ENCODE measurements at regions not wholly inside any gene's neighbourhood (a gene's known extent, or its start where the extent isn't known, plus 50 kb on each side); places are given as distances from the start of the nearest gene placed in this dataset.

DNA sequence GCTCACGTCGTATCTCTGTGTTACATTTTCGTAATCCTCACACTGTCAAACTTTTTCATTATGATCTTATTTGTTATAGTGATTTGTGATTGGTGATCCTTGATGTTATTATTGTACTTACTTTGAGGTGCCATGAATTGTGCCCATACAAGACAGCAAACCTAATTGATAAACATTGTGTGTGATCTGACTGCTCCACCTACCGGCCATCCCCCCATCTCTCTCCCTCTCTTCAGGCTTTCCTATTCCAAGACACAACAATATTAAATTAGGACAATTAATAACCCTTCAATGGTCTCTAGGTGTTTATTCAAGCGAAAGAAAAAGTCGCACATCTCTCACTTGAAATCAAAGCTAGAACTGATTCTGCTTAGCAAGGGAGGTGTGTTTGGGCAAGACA, 349.3 kb downstream of the RBM26 start:
- Histone ChIP-seq H3K9me3 (ENCODE audit: low read length) (no peaks in the 10 kb centered on the region), H3K27ac (ENCODE audit: extremely low read length, insufficient read depth, low read length) (no peak overlapping the region), H3K27me3 (ENCODE audit: control insufficient read depth in 1 of 2, insufficient read depth in 2 of 2, low read length in 2 of 2) (no peaks in the 10 kb centered on the region), H3K79me2 (ENCODE audit: insufficient read depth, low read length) (no peaks in the 10 kb centered on the region), H3K4me2 (ENCODE audit: low read depth, low read length) (no peak overlapping the region), H3K9ac (ENCODE audit: insufficient read depth, low read depth, low read length) (no peak overlapping the region), H2AFZ (ENCODE audit: low read length) (no peak overlapping the region), H3K4me1 (ENCODE audit: insufficient read depth, low read length) (no peaks in the 10 kb centered on the region), H3K36me3 (replicated peaks in 1 of 2; ENCODE audit: control insufficient read depth in 1 of 2, insufficient read depth in 2 of 2, low read length in 2 of 2) (no peaks in the 10 kb centered on the region), H3K4me3 (replicated peaks in 1 of 3; ENCODE audit: insufficient read depth in 1 of 3, low read depth in 2 of 3, low read length in 3 of 3) (no peak overlapping the region), H4K20me1 (ENCODE audit: insufficient read depth, low read length) (no peaks in the 10 kb centered on the region)
- DNase-seq (ENCODE audit: low spot score) (no peak), FAIRE-seq (no peak), ATAC-seq (no peak)
- in situ Hi-C loops (cut with HindIII; ENCODE audit: extremely low pct_ligation_motif_present, low pct_unique_long_range_greater_than_20kb) = no loop called here
- intact Hi-C loops (cut with micrococcal nuclease; ENCODE audit: unreplicated experiment) = loop anchor here (2.0 kb wide), 1 partner anchor 920 kb away; no protein-coding TSS in a partner anchor
- ChIA-PET POLR2A (no interaction called here), CTCF (ENCODE audit: low intra/inter-chr PET ratio, low total read pairs) (no interaction called here)
- TF ChIP-seq, protein P1, sequence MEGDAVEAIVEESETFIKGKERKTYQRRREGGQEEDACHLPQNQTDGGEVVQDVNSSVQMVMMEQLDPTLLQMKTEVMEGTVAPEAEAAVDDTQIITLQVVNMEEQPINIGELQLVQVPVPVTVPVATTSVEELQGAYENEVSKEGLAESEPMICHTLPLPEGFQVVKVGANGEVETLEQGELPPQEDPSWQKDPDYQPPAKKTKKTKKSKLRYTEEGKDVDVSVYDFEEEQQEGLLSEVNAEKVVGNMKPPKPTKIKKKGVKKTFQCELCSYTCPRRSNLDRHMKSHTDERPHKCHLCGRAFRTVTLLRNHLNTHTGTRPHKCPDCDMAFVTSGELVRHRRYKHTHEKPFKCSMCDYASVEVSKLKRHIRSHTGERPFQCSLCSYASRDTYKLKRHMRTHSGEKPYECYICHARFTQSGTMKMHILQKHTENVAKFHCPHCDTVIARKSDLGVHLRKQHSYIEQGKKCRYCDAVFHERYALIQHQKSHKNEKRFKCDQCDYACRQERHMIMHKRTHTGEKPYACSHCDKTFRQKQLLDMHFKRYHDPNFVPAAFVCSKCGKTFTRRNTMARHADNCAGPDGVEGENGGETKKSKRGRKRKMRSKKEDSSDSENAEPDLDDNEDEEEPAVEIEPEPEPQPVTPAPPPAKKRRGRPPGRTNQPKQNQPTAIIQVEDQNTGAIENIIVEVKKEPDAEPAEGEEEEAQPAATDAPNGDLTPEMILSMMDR (CRISPR knock-in tag; IDR thresholded peaks at IDR 0.05) = peak; percentile 20; the same call in 1 of the 2 replicates
- TF ChIP-seq IKZF1 (IDR thresholded peaks at IDR 0.05) (no peak), STAG1 (CRISPR knock-in tag; IDR thresholded peaks at IDR 0.05) (peak; percentile 43)
- BruUV-seq (replicated peaks) = no TSS peak
- 35% methylated on average over 6 of the region's 6 CpGs for WGBS (ENCODE audit: low lambda C conversion rate)

DNA sequence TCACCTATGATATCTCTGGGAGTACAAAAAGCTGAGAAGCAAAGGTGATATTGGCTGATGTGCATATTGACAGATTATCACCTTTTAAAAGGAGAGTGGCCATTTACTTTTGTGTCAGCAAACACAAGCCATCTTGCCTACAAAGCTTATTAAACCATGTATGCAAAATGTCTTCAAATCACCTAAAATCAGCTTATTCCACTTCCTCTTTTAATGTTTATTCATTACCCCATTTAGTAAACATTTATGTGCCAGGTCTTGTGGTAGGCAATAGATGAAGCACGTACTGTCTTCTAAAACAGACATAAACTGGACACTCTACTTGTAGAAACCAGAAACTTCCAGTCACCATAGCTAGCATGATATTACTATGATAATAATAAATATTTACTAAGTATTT, 354.6 kb downstream of the RBM26 start:
- FAIRE-seq (no peak), DNase-seq (ENCODE audit: low spot score) (no peak), ATAC-seq (no peak)
- H3K4me2 ChIP-seq (ENCODE audit: low read depth, low read length) = no peak overlapping the region
- H3K79me2 ChIP-seq (ENCODE audit: insufficient read depth, low read length) = no peaks in the 10 kb centered on the region
- H3K9me3 ChIP-seq (ENCODE audit: low read length) = no peaks in the 10 kb centered on the region
- ChIA-PET POLR2A (no interaction called here), CTCF (ENCODE audit: low intra/inter-chr PET ratio, low total read pairs) (no interaction called here)
- no TSS peak for BruUV-seq (replicated peaks)
- WGBS (ENCODE audit: low lambda C conversion rate) = 0% methylated on average over 1 of the region's 1 CpG
- H3K4me3 ChIP-seq (replicated peaks in 1 of 3; ENCODE audit: insufficient read depth in 1 of 3, low read depth in 2 of 3, low read length in 3 of 3) = no peak overlapping the region
- H2AFZ ChIP-seq (ENCODE audit: low read length) = no peak overlapping the region
- H3K4me1 ChIP-seq (ENCODE audit: insufficient read depth, low read length) = no peaks in the 10 kb centered on the region
- no peak for TF ChIP-seq ZNF430 (CRISPR knock-in tag; IDR thresholded peaks at IDR 0.05)
- H4K20me1 ChIP-seq (ENCODE audit: insufficient read depth, low read length) = no peaks in the 10 kb centered on the region
- no peaks in the 10 kb centered on the region for H3K27me3 ChIP-seq (ENCODE audit: control insufficient read depth in 1 of 2, insufficient read depth in 2 of 2, low read length in 2 of 2)
- in situ Hi-C loops (cut with HindIII; ENCODE audit: extremely low pct_ligation_motif_present, low pct_unique_long_range_greater_than_20kb) (no loop called here), intact Hi-C loops (cut with micrococcal nuclease; ENCODE audit: unreplicated experiment) (no loop called here)
- no peak overlapping the region for H3K9ac ChIP-seq (ENCODE audit: insufficient read depth, low read depth, low read length)
- no peak overlapping the region for H3K27ac ChIP-seq (ENCODE audit: extremely low read length, insufficient read depth, low read length)
- no peaks in the 10 kb centered on the region for H3K36me3 ChIP-seq (replicated peaks in 1 of 2; ENCODE audit: control insufficient read depth in 1 of 2, insufficient read depth in 2 of 2, low read length in 2 of 2)
